H1 (cell line): ENCODE measurements at regions not wholly inside any gene's neighbourhood (a gene's known extent, or its start where the extent isn't known, plus 50 kb on each side); places are given as distances from the start of the nearest gene placed in this dataset.

ENCODE experiments used
- MAX ChIP-seq: IDR thresholded peaks from 2 replicates; pipeline ENCODE4 v1.6.1; 2012; ENCODE audit warnings: inconsistent platforms
- POLR2AphosphoS5 ChIP-seq: IDR thresholded peaks from 2 replicates; pipeline ENCODE4 v1.6.1; 2011; ENCODE audit warnings: low read depth, low read length
- RBBP5 ChIP-seq: IDR thresholded peaks from 2 replicates; pipeline ENCODE4 v1.7.1; 2012; ENCODE audit warnings: low read depth, mild to moderate bottlenecking, inconsistent platforms, low read length, moderate library complexity, borderline replicate concordance
- RNF2 ChIP-seq: fragments of 200-900, 300-1000 bp; sonication (generic); IDR thresholded peaks from 2 replicates; pipeline ENCODE4 v1.7.1; 2016; ENCODE audit warnings: borderline replicate concordance, low read depth, mild to moderate bottlenecking, antibody characterized with exemption, low read length; ENCODE audit not compliant: poor library complexity, severe bottlenecking; ENCODE audit errors: missing control alignments
- SP1 ChIP-seq: IDR thresholded peaks from 2 replicates; pipeline ENCODE4 v1.6.1; 2011; ENCODE audit warnings: low read depth, low read length
- TBP ChIP-seq: IDR thresholded peaks from 2 replicates; pipeline ENCODE4 v1.6.1; 2011; ENCODE audit warnings: low read depth, low read length, improper control_type of control experiment

GRCh38 chr13:90428522-90429210 lies 918.8 kb upstream of the MIR17HG start (continued):
- no peak for TF ChIP-seq SP1
- no peak for TF ChIP-seq RBBP5
- TF ChIP-seq POLR2AphosphoS5: no peak
- TF ChIP-seq TBP: no peak
- TF ChIP-seq MAX: no peak
- TF ChIP-seq RNF2: no peak
